Endothelial cell of umbilical vein (primary cell): ENCODE measurements at regions not wholly inside any gene's neighbourhood (a gene's known extent, or its start where the extent isn't known, plus 50 kb on each side); places are given as distances from the start of the nearest gene placed in this dataset.

Experiments
- BruUV-seq: library from RNA; stranded (reverse); fragments of 400-500 nt; replicated peaks from 2 replicates; lab custom pipeline; 2021; lab: Mats Ljungman, UMichigan
- CTCF ChIA-PET: fragments of 300-600, 350-600 bp; sonication (Branson Sonifier 250); formaldehyde crosslinking; loops from one replicate; lab custom pipeline; 2021; ENCODE audit warnings: antibody characterized with exemption, inconsistent platforms; lab: Charles Lee
- POLR2A ChIA-PET: fragments of 300-600, 350-600 bp; sonication (Branson Sonifier 250); formaldehyde crosslinking; loops from one replicate; lab custom pipeline; 2021; ENCODE audit warnings: antibody characterized with exemption, inconsistent platforms; lab: Charles Lee
- DNase-seq: peaks from one replicate; pipeline ENCODE4 v3.0.0-alpha.2; 2011; ENCODE audit warnings: low read depth, low spot score
- FAIRE-seq: peaks from 2 replicates; lab custom pipeline; 2011; peaks lifted over from hg19 to GRCh38; lab: Jason Lieb, UNC
- H2AFZ ChIP-seq: 2 replicates; pipeline ENCODE4 v1.6.0; 2012; ENCODE audit warnings: low read depth, low read length, control low read depth, inconsistent platforms
- H3K27ac ChIP-seq: 2 replicates; pipeline ENCODE4 v1.5.1; 2011; ENCODE audit warnings: low read depth, mild to moderate bottlenecking, control low read depth, low read length, moderate library complexity; ENCODE audit not compliant: insufficient read depth
- H3K27me3 ChIP-seq, 2 experiments: 2 replicates each; pipeline versions ENCODE4 v1.6.0 to v1.6.1; 2011; ENCODE audit warnings: low read length in 2 of 2, mixed read lengths in 1 of 2; ENCODE audit not compliant: control insufficient read depth in 2 of 2, insufficient read depth in 2 of 2
- H3K36me3 ChIP-seq, 2 experiments: 2 replicates in 1 of 2; 3 replicates in 1 of 2; pipeline ENCODE4 v1.5.1; 2011; ENCODE audit warnings: low read length in 2 of 2, mild to moderate bottlenecking in 1 of 2, moderate library complexity in 1 of 2; ENCODE audit not compliant: control insufficient read depth in 2 of 2, insufficient read depth in 2 of 2; ENCODE audit errors: extremely low read depth in 1 of 2
- H3K4me1 ChIP-seq: 3 replicates; pipeline ENCODE4 v1.5.1; 2011; ENCODE audit warnings: mild to moderate bottlenecking, low read length; ENCODE audit not compliant: control insufficient read depth, insufficient read depth; ENCODE audit errors: extremely low read depth
- H3K4me2 ChIP-seq: 2 replicates; pipeline ENCODE4 v1.6.1; 2011; ENCODE audit warnings: low read length, control low read depth, mixed read lengths; ENCODE audit not compliant: insufficient read depth
- H3K4me3 ChIP-seq, 3 experiments: fragments of 200-600 bp in 1 of 3; sonication (generic), shearing (Covaris generic) in 1 of 3; replicated peaks in 1 of 3; 2 replicates each; pipeline ENCODE4 v1.5.1; 2011 to 2016; ENCODE audit warnings: control low read depth in 3 of 3, low read length in 3 of 3, mild to moderate bottlenecking in 2 of 3, inconsistent platforms in 1 of 3, low read depth in 1 of 3, moderate library complexity in 1 of 3; ENCODE audit not compliant: insufficient read depth in 1 of 3
- H3K79me2 ChIP-seq: 2 replicates; pipeline ENCODE4 v1.6.0; 2012; ENCODE audit warnings: low read length, inconsistent platforms; ENCODE audit not compliant: control insufficient read depth, insufficient read depth
- H3K9ac ChIP-seq: replicated peaks from 2 replicates; pipeline ENCODE3; 2011; ENCODE audit warnings: low read length, control low read depth; ENCODE audit not compliant: insufficient read depth; ENCODE audit errors: extremely low read depth
- H3K9me1 ChIP-seq: replicated peaks from 3 replicates; pipeline ENCODE4 v1.6.0; 2011; ENCODE audit warnings: mild to moderate bottlenecking, low read length; ENCODE audit not compliant: control insufficient read depth, insufficient read depth; ENCODE audit errors: extremely low read depth
- H3K9me3 ChIP-seq: replicated peaks from 2 replicates; pipeline ENCODE4 v1.5.1; 2012; ENCODE audit warnings: low read length, inconsistent platforms; ENCODE audit not compliant: control insufficient read depth, insufficient read depth
- H4K20me1 ChIP-seq: replicated peaks from 2 replicates; pipeline ENCODE3; 2011; ENCODE audit warnings: mild to moderate bottlenecking, low read length; ENCODE audit not compliant: control insufficient read depth, insufficient read depth; ENCODE audit errors: extremely low read depth
- FOS ChIP-seq: IDR thresholded peaks from 2 replicates; pipeline ENCODE4 v1.6.1; 2011; ENCODE audit warnings: mild to moderate bottlenecking, low read length, moderate library complexity, borderline replicate concordance; ENCODE audit not compliant: insufficient read depth
- GATA2 ChIP-seq: IDR thresholded peaks from 2 replicates; pipeline ENCODE4 v1.7.0; 2011; ENCODE audit warnings: low read depth, mild to moderate bottlenecking, moderate library complexity, mixed read lengths, low read length; ENCODE audit not compliant: insufficient read length, insufficient read depth
- MAX ChIP-seq: IDR thresholded peaks from 2 replicates; pipeline ENCODE4 v1.6.1; 2011; ENCODE audit not compliant: insufficient read depth, insufficient read length
- dilution Hi-C: fragments of 300-500 bp; cut with MboI; formaldehyde crosslinking; loops from one replicate; pipeline ENCODE4 v1.15.0; 2019; ENCODE audit warnings: low sequenced_read_pairs; ENCODE audit not compliant: extremely low pct_ligation_motif_present
- intact Hi-C: fragments of 100-400 bp; cut with micrococcal nuclease; formaldehyde crosslinking; loops from one replicate; pipeline ENCODE4 v1.10.0; 2022

DNA sequence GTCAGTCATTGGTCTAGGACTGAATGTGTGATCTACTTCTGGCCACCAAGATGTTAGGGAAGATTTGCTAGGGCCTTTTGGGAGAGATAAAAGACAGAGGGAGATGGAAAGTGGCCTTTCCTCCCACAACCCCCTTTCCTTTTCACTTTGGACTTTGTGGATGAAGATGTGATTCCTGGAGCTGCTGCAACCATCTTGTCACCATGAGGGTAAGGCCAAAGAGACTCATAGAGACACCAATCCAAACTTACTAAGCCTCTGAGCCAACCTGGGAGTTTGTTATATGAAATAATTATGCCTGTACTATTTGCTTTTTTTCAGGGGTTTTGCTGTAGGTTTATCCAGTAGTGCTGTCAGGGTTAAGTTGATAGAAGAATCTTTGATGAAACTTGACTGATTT lies 111.8 kb upstream of the SMIM23 start:
- intact Hi-C loops: no loop called here
- DNase-seq: no peak
- Histone ChIP-seq H2AFZ (no peak overlapping the region), H3K9me1 (no peaks in the 10 kb centered on the region), H3K4me1 (no peaks in the 10 kb centered on the region), H3K27ac (no peak overlapping the region), H3K36me3 (no peaks in the 10 kb centered on the region), H3K9me3 (no peaks in the 10 kb centered on the region), H3K4me2 (no peak overlapping the region), H3K4me3 (no peak overlapping the region), H4K20me1 (no peaks in the 10 kb centered on the region), H3K79me2 (no peaks in the 10 kb centered on the region), H3K27me3 (peaks cover 0 to 2% of the 10 kb centered on the region in 2 experiments), H3K9ac (no peak overlapping the region)
- POLR2A ChIA-PET: no interaction called here
- no TSS peak for BruUV-seq
- TF ChIP-seq MAX: no peak
- no peak for TF ChIP-seq GATA2
- no peak for TF ChIP-seq FOS
- dilution Hi-C loops: no loop called here
- CTCF ChIA-PET: no interaction called here
- FAIRE-seq: no peak

GRCh38 chr5:171675511-171675910 lies 110.1 kb upstream of the SMIM23 start:
- no peaks in the 10 kb centered on the region for H3K79me2 ChIP-seq
- H3K36me3 ChIP-seq: no peaks in the 10 kb centered on the region
- no peak overlapping the region for H3K27ac ChIP-seq
- H3K9me1 ChIP-seq: no peaks in the 10 kb centered on the region
- no peaks in the 10 kb centered on the region for H3K9me3 ChIP-seq
- H3K27me3 ChIP-seq: peaks cover 0 to 2% of the 10 kb centered on the region in 2 experiments
- intact Hi-C loops (no loop called here), dilution Hi-C loops (no loop called here)
- no peak overlapping the region for H3K4me3 ChIP-seq
- H2AFZ ChIP-seq: no peak overlapping the region
- H3K4me2 ChIP-seq: no peak overlapping the region
- no TSS peak for BruUV-seq
- no peak for TF ChIP-seq GATA2
- TF ChIP-seq FOS: no peak
- peak; percentile 59 for DNase-seq
- H4K20me1 ChIP-seq: no peaks in the 10 kb centered on the region
- H3K4me1 ChIP-seq: no peaks in the 10 kb centered on the region
- FAIRE-seq: peak; percentile 15
- ChIA-PET CTCF (no interaction called here), POLR2A (no interaction called here)
- no peak overlapping the region for H3K9ac ChIP-seq
